HG03280 (cell line): ENCODE measurements at regions not wholly inside any gene's neighbourhood (a gene's known extent, or its start where the extent isn't known, plus 50 kb on each side); places are given as distances from the start of the nearest gene placed in this dataset.

Experiments
- ATAC-seq: cut with Tn5 transposase; IDR thresholded peaks from one replicate; pipeline ENCODE4 v1.9.1; 2021; ENCODE audit warnings: mild to moderate bottlenecking, moderate library complexity; ENCODE audit not compliant: unreplicated experiment

GRCh38 chr2:222146488-222146887 lies 152.3 kb downstream of the PAX3 start:
- ATAC-seq, result no peak

- ATAC-seq, result no peak
Measured at GRCh38 chr2:222142027-222142426, 156.8 kb downstream of the PAX3 start.

DNA sequence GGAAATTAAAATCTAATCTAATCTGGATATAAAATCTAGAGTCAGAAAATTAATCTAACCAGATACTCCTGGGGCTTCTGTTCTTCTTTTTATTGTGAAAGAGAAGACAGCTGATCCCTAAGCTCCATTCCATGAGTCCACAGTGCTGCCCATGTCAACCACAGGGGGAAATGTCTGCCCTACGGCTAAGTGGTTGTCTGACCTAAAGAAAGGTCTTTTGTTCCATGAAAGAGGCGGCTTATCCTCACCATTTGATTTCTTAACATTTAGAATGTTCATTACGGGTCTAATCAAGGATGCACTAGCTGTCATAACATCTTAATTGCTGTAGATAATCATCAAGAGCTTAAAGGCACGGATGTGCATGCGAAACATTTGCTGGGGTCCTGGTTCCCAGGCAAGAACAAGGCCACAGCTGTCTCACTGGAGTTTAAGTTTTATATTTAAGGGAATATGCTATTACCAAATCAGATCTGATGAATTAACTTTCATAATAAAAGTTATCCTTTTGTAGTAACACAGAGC lies 162.6 kb downstream of the PAX3 start:
- ATAC-seq, result no peak

GRCh38 chr2:222134654-222135053 lies 164.1 kb downstream of the PAX3 start:
- no peak for ATAC-seq

GRCh38 chr2:222133897-222134296 lies 164.9 kb downstream of the PAX3 start:
- no peak for ATAC-seq

DNA sequence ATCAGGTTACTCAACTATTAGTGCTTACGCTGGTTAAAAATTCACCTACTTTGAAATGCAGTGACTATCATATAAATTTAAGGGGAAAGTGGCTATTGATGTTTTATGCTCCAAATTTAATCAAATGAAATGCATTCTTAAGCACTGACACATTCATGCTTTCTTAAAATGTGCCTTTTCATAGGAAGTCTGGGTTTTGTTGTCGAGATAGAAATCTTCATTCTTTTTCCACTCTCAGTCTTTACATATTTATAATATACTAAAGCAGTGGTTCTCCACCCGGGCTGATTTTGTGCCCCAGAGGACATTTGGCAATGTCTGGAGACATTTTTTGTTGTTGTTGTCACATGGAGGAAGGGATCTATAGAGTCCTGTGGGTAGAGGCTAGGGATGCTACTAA lies 167.9 kb downstream of the PAX3 start:
- no peak for ATAC-seq

- no peak for ATAC-seq
Measured at GRCh38 chr2:222127660-222128059, 171.1 kb downstream of the PAX3 start.

- no peak for ATAC-seq
Measured at GRCh38 chr2:222120933-222121332, 177.9 kb downstream of the PAX3 start.

- no peak for ATAC-seq
Measured at GRCh38 chr2:222115296-222115695, 183.5 kb downstream of the PAX3 start.

GRCh38 chr2:222108957-222109585 lies 189.7 kb downstream of the PAX3 start:
- ATAC-seq, result no peak

GRCh38 chr2:222108497-222108896 lies 190.3 kb downstream of the PAX3 start:
- no peak for ATAC-seq

DNA sequence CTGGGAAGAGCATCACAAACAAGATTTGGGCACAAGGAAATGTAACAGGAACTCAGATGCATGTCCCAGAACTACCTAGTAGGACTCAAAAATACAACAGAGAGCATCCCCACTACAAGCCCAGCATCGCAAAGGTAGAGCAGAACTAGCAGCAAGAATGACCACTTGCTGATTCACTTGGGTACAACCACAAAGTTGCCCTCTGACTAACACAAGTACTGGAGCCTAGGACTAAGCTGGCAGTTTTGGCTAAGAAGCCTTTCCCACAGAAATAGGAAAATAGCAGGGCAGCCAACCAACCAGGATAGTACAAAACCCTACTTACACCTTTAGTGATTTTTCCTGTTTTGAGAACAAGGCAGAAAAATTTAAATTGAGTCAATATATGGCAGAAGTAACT lies 193.8 kb downstream of the PAX3 start:
- ATAC-seq, result no peak

GRCh38 chr2:222102575-222103349 lies 196.0 kb downstream of the PAX3 start:
- ATAC-seq, result no peak

GRCh38 chr2:222100704-222101699 lies 197.8 kb downstream of the PAX3 start:
- ATAC-seq, result no peak

DNA sequence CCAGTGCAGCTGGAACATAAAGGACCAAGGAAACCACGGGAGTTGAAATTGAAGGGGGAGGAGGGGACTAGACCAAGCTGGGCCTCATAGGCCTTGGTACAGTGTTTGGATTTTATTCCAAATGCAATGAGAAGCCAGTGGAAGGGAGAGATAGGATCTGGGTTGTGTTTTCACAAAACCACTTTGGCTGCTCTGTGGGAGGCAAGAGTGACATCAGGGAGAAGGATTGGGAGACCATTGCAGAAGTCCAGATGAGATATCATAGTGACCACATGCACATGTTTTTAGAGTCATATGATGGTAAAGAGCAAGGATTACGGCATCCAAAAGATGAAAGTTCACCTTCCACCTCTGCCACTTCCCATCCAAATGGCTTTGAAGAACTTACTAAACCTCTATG lies 210.2 kb downstream of the PAX3 start:
- ATAC-seq, result no peak

DNA sequence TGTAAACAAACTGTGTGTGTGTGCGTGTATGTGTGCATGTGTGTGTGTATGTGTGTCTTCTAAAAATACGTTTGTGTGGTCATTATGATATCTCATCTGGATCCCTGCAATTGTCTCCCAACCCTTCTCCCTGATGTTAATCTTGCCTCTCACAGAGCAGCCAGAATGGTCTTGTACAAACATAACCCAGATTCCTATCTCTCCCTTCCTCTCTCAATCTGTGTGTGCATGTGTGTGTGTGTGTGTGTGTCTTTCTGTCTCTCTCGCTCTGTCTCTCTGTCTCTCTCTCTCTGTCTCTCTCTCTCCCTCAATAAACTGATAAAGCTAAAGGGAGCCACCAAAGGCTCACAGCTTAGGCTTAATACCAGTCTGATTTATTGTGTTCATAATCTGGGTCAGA lies 210.8 kb downstream of the PAX3 start:
- ATAC-seq, result no peak

- ATAC-seq, result no peak
Measured at GRCh38 chr2:222082201-222082600, 216.6 kb downstream of the PAX3 start.

GRCh38 chr2:222080141-222080540 lies 218.7 kb downstream of the PAX3 start:
- ATAC-seq, result no peak

DNA sequence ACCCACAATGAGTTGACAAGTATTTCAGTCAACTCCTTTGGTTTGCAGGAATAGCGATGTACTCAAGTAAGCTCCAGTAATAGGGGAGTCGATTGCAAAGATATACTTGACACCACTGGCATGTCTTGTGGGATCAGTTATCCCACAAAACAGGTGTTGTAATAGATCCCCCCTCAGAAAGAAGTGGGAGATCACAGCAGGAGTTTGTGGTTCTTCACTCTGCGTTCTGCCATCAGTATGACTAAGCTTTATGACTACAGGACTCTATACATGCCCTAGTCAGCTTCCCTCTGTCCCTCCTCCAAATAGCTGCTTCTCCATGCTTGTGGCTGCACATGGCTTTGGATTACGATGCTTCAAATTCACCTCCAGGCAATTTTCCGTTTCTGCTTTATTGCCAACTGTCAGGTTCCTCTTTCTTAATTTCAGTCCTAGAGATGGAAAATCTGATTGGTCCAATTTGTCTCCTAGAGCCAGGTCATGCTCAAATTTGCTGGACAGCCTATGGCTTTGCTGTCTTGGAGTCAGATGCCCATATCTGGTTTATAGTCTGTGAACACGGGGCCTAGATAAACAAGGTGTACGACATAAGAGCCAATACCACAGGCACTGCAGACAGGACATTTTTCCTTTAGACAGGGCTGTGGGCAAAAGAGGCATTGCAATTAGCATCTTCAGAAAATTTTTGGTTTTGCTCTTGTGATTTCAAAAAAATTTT lies 221.7 kb downstream of the PAX3 start:
- ATAC-seq, result no peak

DNA sequence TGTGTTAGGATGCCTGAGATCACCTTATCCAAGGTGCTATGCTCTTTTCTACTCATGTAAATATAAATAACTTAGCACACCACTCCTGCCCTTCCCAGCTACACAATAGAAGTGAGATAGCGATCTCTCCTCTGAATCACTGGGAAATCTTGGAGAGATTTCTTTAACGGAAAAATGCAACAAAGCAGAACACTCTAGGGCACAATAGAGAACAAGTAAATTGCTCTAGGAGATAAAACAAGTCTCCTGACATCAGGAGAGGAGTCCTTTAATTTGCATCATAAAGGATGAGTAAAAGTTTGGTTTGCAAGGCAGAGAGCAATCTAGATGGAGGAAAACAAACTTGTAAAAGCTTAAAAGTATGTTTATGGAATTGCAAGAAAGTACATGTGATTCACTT lies 224.1 kb downstream of the PAX3 start:
- no peak for ATAC-seq

DNA sequence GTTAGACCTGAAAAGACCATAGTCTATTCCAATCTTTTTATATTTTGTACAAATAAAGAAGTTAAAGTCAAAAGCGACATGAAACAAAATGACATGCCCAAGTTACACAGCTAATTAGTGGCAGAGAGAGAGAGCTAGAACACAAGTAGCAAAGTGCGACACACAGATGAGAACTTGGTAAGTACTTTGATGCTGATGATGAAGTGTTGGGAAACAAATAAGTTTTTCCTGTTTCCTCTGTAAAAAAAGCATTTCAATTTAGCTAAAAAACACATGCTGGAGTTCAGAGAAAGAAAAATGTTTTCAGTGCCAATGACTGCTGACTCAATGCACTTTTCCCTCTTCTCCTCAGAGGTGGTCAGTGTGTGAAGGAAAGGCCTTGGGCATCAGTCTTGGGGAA lies 226.9 kb downstream of the PAX3 start:
- no peak for ATAC-seq
